IMR-90 (cell line): ENCODE measurements at regions not wholly inside any gene's neighbourhood (a gene's known extent, or its start where the extent isn't known, plus 50 kb on each side); places are given as distances from the start of the nearest gene placed in this dataset.

Source experiments
- ATAC-seq: fragments of 200-7000 bp; cut with Tn5 transposase; 2 replicates; pipeline ENCODE4 v1.9.1; 2020; ENCODE audit warnings: low read depth, mild to moderate bottlenecking, moderate library complexity
- BruUV-seq: library from RNA; stranded (reverse); fragments of 400-500 nt; replicated peaks from 2 replicates; lab custom pipeline; 2021; lab: Mats Ljungman, UMichigan
- CTCF ChIA-PET: fragments of 300-600 bp; formaldehyde crosslinking; extraction: SDS; loops from one replicate; lab custom pipeline; 2021; ENCODE audit warnings: antibody characterized with exemption; lab: Yijun Ruan, JAX
- POLR2A ChIA-PET: fragments of 300-600 bp; sonication (Branson Sonifier 250); formaldehyde crosslinking; loops from one replicate; lab custom pipeline; 2022; ENCODE audit warnings: antibody characterized with exemption; ENCODE audit not compliant: unreplicated experiment; lab: Charles Lee
- DNase-seq: peaks from one replicate; pipeline ENCODE4 v3.0.0; 2013
- H2AFZ ChIP-seq: replicated peaks from 2 replicates; pipeline ENCODE3; 2013; ENCODE audit warnings: low read length, mild to moderate bottlenecking; ENCODE audit not compliant: poor library complexity
- H2AK5ac ChIP-seq: 2 replicates; pipeline ENCODE4 v1.6.1; 2013; ENCODE audit warnings: low read depth, low read length, inconsistent platforms
- H2AK9ac ChIP-seq: replicated peaks from 2 replicates; pipeline ENCODE3; 2013; ENCODE audit warnings: mild to moderate bottlenecking, low read depth, low read length, moderate library complexity; ENCODE audit not compliant: poor library complexity
- H2BK120ac ChIP-seq: 2 replicates; pipeline ENCODE4 v1.6.1; 2013; ENCODE audit warnings: low read depth, low read length, inconsistent platforms
- H2BK15ac ChIP-seq: 3 replicates; pipeline ENCODE4 v1.6.1; 2013; ENCODE audit warnings: low read depth, low read length, inconsistent platforms
- H2BK20ac ChIP-seq: 2 replicates; pipeline ENCODE4 v1.6.1; 2013; ENCODE audit warnings: low read depth, mild to moderate bottlenecking, inconsistent platforms, low read length, moderate library complexity
- H2BK5ac ChIP-seq: 2 replicates; pipeline ENCODE4 v1.6.1; 2013; ENCODE audit warnings: mild to moderate bottlenecking, low read depth, low read length, inconsistent platforms; ENCODE audit not compliant: poor library complexity, severe bottlenecking
- H3K14ac ChIP-seq: replicated peaks from 2 replicates; pipeline ENCODE4 v1.6.1; 2013; ENCODE audit warnings: low read depth, low read length, inconsistent platforms
- H3K18ac ChIP-seq: 2 replicates; pipeline ENCODE4 v1.6.1; 2013; ENCODE audit warnings: low read depth, low read length, control low read depth
- H3K23ac ChIP-seq: 2 replicates; pipeline ENCODE4 v1.6.1; 2013; ENCODE audit warnings: low read depth, low read length, inconsistent platforms
- H3K27ac ChIP-seq: 2 replicates; pipeline ENCODE4 v1.5.1; 2013; ENCODE audit warnings: mild to moderate bottlenecking, control low read depth, low read length; ENCODE audit not compliant: insufficient read depth
- H3K27me3 ChIP-seq: 2 replicates; pipeline ENCODE4 v1.6.1; 2013; ENCODE audit warnings: low read length; ENCODE audit not compliant: control insufficient read depth, insufficient read depth
- H3K36me3 ChIP-seq: 2 replicates; pipeline ENCODE4 v1.6.1; 2013; ENCODE audit warnings: low read length, mixed read lengths; ENCODE audit not compliant: control insufficient read depth, insufficient read depth
- H3K4ac ChIP-seq: 2 replicates; pipeline ENCODE4 v1.6.1; 2013; ENCODE audit warnings: low read depth, low read length, inconsistent platforms
- H3K4me1 ChIP-seq: 2 replicates; pipeline ENCODE4 v1.6.1; 2013; ENCODE audit warnings: low read length, mixed read lengths; ENCODE audit not compliant: control insufficient read depth, insufficient read depth
- H3K4me2 ChIP-seq: 2 replicates; pipeline ENCODE4 v1.6.1; 2013; ENCODE audit warnings: low read depth, mild to moderate bottlenecking, control low read depth, low read length, moderate library complexity
- H3K4me3 ChIP-seq: 2 replicates; pipeline ENCODE4 v1.5.1; 2013; ENCODE audit warnings: low read depth, mild to moderate bottlenecking, control low read depth, low read length, moderate library complexity; ENCODE audit not compliant: insufficient read depth
- H3K56ac ChIP-seq: 2 replicates; pipeline ENCODE4 v1.6.1; 2013; ENCODE audit warnings: low read length, inconsistent platforms; ENCODE audit not compliant: insufficient read depth; ENCODE audit errors: extremely low read depth
- H3K79me1 ChIP-seq, 2 experiments: 2 replicates each; pipeline ENCODE4 v1.6.1; 2013; ENCODE audit warnings: low read length in 2 of 2, inconsistent platforms in 1 of 2, low read depth in 1 of 2
- H3K9ac ChIP-seq: 2 replicates; pipeline ENCODE4 v1.6.1; 2013; ENCODE audit warnings: low read depth, low read length, control low read depth
- H3K9me1 ChIP-seq: 2 replicates; pipeline ENCODE4 v1.6.1; 2013; ENCODE audit warnings: low read length, inconsistent platforms; ENCODE audit not compliant: insufficient read depth
- H3K9me3 ChIP-seq: 2 replicates; pipeline ENCODE4 v1.6.1; 2013; ENCODE audit warnings: low read length; ENCODE audit not compliant: control insufficient read depth, insufficient read depth
- H4K20me1 ChIP-seq: 2 replicates; pipeline ENCODE4 v1.6.1; 2013; ENCODE audit warnings: low read length, inconsistent platforms; ENCODE audit not compliant: insufficient read depth
- H4K5ac ChIP-seq: 2 replicates; pipeline ENCODE4 v1.6.1; 2013; ENCODE audit warnings: mild to moderate bottlenecking, low read depth, low read length, control low read depth
- H4K8ac ChIP-seq, 2 experiments: 2 replicates each; pipeline ENCODE4 v1.6.1; 2013; ENCODE audit warnings: low read depth in 2 of 2, low read length in 2 of 2, control low read depth in 1 of 2, inconsistent platforms in 1 of 2
- H4K91ac ChIP-seq: 2 replicates; pipeline ENCODE4 v1.6.1; 2013; ENCODE audit warnings: low read depth, low read length, inconsistent platforms; ENCODE audit not compliant: insufficient read depth
- BHLHE40 ChIP-seq: fragments of 150-350 bp; IDR thresholded peaks from 2 replicates; pipeline ENCODE4 v1.6.1; 2016; ENCODE audit warnings: mild to moderate bottlenecking, low read depth, low read length
- CEBPB ChIP-seq: IDR thresholded peaks from 2 replicates; pipeline ENCODE4 v1.6.1; 2012; ENCODE audit warnings: low read depth, low read length, improper control_type of control experiment
- CHD1 ChIP-seq: IDR thresholded peaks from 2 replicates; pipeline ENCODE4 v1.6.1; 2012; ENCODE audit warnings: low read depth, low read length, improper control_type of control experiment
- POLR2A ChIP-seq: IDR thresholded peaks from 2 replicates; pipeline ENCODE4 v1.6.1; 2012; ENCODE audit warnings: mild to moderate bottlenecking, low read depth, low read length
- RAD21 ChIP-seq: IDR thresholded peaks from 2 replicates; pipeline ENCODE4 v1.6.1; 2012; ENCODE audit warnings: low read length, improper control_type of control experiment
- RFX5 ChIP-seq: IDR thresholded peaks from 2 replicates; pipeline ENCODE4 v1.8.0; 2012; ENCODE audit warnings: low read depth, mild to moderate bottlenecking, low read length, moderate library complexity
- WGBS, 2 experiments: methylation state at CpG; one replicate each; pipeline versions ENCODE4 v1.1.5 to v1.1.7; 2013; ENCODE audit warnings: missing lambda C conversion rate in 2 of 2; ENCODE audit not compliant: insufficient read length in 1 of 2; ENCODE audit errors: extremely low coverage in 2 of 2; 5-methylcytosine and 5-hydroxymethylcytosine counted together
- dilution Hi-C: fragments of 300-500 bp; cut with HindIII; formaldehyde crosslinking; loops from one replicate; pipeline ENCODE4 v1.14.3; 2018; ENCODE audit warnings: low sequenced_read_pairs; ENCODE audit not compliant: unreplicated experiment
- in situ Hi-C: fragments of 300-500 bp; cut with MboI; formaldehyde crosslinking; loops from 3 replicates; pipeline ENCODE4 v1.14.3; 2019; ENCODE audit warnings: low sequenced_read_pairs, inconsistent platforms, mixed read lengths
- intact Hi-C: fragments of 100-400 bp; cut with micrococcal nuclease; formaldehyde crosslinking; loops from 2 replicates; pipeline ENCODE4 v1.10.0; 2022
- TF ChIP-seq, protein P1 (sequence below): fragments of 150-350 bp; IDR thresholded peaks from 2 replicates; pipeline ENCODE4 v1.6.1; 2016; ENCODE audit warnings: low read depth, mild to moderate bottlenecking, low read length, moderate library complexity, borderline replicate concordance

DNA sequence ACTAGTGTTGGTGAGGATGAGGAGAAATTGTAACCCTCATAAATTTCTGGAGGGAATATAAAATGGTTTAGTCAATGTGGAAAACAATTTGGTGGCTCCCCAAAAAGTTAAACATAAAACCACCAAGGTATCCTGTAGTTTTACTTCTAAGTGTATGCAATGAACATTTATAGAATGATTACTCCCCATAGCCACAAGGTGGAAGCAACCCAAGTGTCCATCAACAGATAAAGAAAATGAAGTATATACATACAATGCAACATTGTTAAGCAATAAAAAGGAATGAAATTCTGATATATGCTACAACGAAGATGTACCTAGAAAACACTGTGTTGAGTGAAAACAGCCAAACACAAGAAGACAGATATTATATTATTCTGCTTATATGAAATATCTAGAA lies 569.1 kb upstream of the GRID2 start:
- no peak overlapping the region for H2BK15ac ChIP-seq
- no peak overlapping the region for H2AFZ ChIP-seq
- H3K4ac ChIP-seq: no peak overlapping the region
- ChIA-PET POLR2A (no interaction called here), CTCF (no interaction called here)
- H3K18ac ChIP-seq: no peak overlapping the region
- no peak overlapping the region for H3K14ac ChIP-seq
- no peak overlapping the region for H2AK9ac ChIP-seq
- H3K36me3 ChIP-seq: no peaks in the 10 kb centered on the region
- no peak overlapping the region for H3K4me2 ChIP-seq
- H4K8ac ChIP-seq: no peak overlapping the region
- H3K27me3 ChIP-seq: no peaks in the 10 kb centered on the region
- H2BK20ac ChIP-seq: no peak overlapping the region
- no peaks in the 10 kb centered on the region for H3K79me1 ChIP-seq
- no peak overlapping the region for H4K91ac ChIP-seq
- H3K4me3 ChIP-seq: no peak overlapping the region
- H3K9me1 ChIP-seq: no peaks in the 10 kb centered on the region
- no peak overlapping the region for H2BK5ac ChIP-seq
- no peak overlapping the region for H2BK120ac ChIP-seq
- DNase-seq (no peak), ATAC-seq (no peak)
- intact Hi-C loops: no loop called here
- H4K20me1 ChIP-seq: no peaks in the 10 kb centered on the region
- H2AK5ac ChIP-seq: no peak overlapping the region
- no TSS peak for BruUV-seq
- WGBS, 2 experiments: no CpG with 5 or more reads among the region's 1 CpG
- H3K27ac ChIP-seq: no peak overlapping the region
- no peak overlapping the region for H3K23ac ChIP-seq
- H3K56ac ChIP-seq: no peak overlapping the region
- H3K4me1 ChIP-seq: no peaks in the 10 kb centered on the region
- in situ Hi-C loops: no loop called here
- peaks cover 4% of the 10 kb centered on the region; the same call in 1 of the 2 replicates for H3K9me3 ChIP-seq
- H4K5ac ChIP-seq: no peak overlapping the region
- TF ChIP-seq CHD1 (no peak), CEBPB (no peak), RFX5 (no peak), RAD21 (no peak), POLR2A (no peak), BHLHE40 (no peak)
- TF ChIP-seq, protein P1, sequence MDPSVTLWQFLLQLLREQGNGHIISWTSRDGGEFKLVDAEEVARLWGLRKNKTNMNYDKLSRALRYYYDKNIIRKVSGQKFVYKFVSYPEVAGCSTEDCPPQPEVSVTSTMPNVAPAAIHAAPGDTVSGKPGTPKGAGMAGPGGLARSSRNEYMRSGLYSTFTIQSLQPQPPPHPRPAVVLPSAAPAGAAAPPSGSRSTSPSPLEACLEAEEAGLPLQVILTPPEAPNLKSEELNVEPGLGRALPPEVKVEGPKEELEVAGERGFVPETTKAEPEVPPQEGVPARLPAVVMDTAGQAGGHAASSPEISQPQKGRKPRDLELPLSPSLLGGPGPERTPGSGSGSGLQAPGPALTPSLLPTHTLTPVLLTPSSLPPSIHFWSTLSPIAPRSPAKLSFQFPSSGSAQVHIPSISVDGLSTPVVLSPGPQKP: no peak
- dilution Hi-C loops: no loop called here
- H3K9ac ChIP-seq: no peak overlapping the region
